Loucy (cell line): ENCODE measurements at regions not wholly inside any gene's neighbourhood (a gene's known extent, or its start where the extent isn't known, plus 50 kb on each side); places are given as distances from the start of the nearest gene placed in this dataset.

Experiments
- H2AFZ ChIP-seq: fragments of 200-600 bp; sonication (generic); 2 replicates; pipeline ENCODE4 v1.6.0; 2016; ENCODE audit warnings: antibody characterized with exemption, mild to moderate bottlenecking, low read length, moderate library complexity
- H3F3A ChIP-seq: fragments of 200-600 bp; 2 replicates; pipeline ENCODE4 v1.6.0; 2016; ENCODE audit warnings: antibody characterized with exemption, low read depth, mild to moderate bottlenecking
- H3K27me3 ChIP-seq: fragments of 200-600 bp; sonication (generic); 2 replicates; pipeline ENCODE4 v1.6.1; 2014; ENCODE audit warnings: low read length, mild to moderate bottlenecking; ENCODE audit not compliant: insufficient read depth, poor library complexity, severe bottlenecking
- H3K36me3 ChIP-seq: fragments of 200-600 bp; sonication (generic); 2 replicates; pipeline ENCODE4 v1.6.1; 2016; ENCODE audit warnings: low read length; ENCODE audit not compliant: insufficient read depth
- H3K4me1 ChIP-seq: fragments of 200-600 bp; sonication (generic); 2 replicates; pipeline ENCODE4 v1.5.1; 2014; ENCODE audit warnings: low read length, mild to moderate bottlenecking; ENCODE audit not compliant: insufficient read depth, poor library complexity, severe bottlenecking
- H3K4me2 ChIP-seq: fragments of 200-600 bp; sonication (generic); 2 replicates; pipeline ENCODE4 v1.6.0; 2014; ENCODE audit warnings: antibody characterized with exemption, low read length, low read depth, mild to moderate bottlenecking; ENCODE audit not compliant: poor library complexity, severe bottlenecking
- H3K4me3 ChIP-seq: fragments of 200-600 bp; sonication (generic); 2 replicates; pipeline ENCODE4 v1.5.1; 2014; ENCODE audit warnings: low read length, mild to moderate bottlenecking, mixed read lengths; ENCODE audit not compliant: poor library complexity, severe bottlenecking
- H3K79me2 ChIP-seq: fragments of 200-600 bp; sonication (generic); 2 replicates; pipeline ENCODE4 v1.6.1; 2014; ENCODE audit warnings: low read length; ENCODE audit not compliant: insufficient read depth
- H3K9ac ChIP-seq: fragments of 200-600 bp; sonication (generic); 2 replicates; pipeline ENCODE4 v1.6.0; 2014; ENCODE audit warnings: mild to moderate bottlenecking, low read depth, low read length, moderate library complexity; ENCODE audit not compliant: poor library complexity, severe bottlenecking
- H3K9me2 ChIP-seq: fragments of 200-600 bp; sonication (generic); replicated peaks from 2 replicates; pipeline ENCODE4 v1.6.1; 2016; ENCODE audit warnings: low read depth, low read length, mixed read lengths
- H3K9me3 ChIP-seq: fragments of 200-600 bp; sonication (generic); 2 replicates; pipeline ENCODE4 v1.6.1; 2014; ENCODE audit warnings: mild to moderate bottlenecking, antibody characterized with exemption, low read length, low read depth; ENCODE audit not compliant: insufficient read depth
- H4K20me1 ChIP-seq: fragments of 200-600 bp; sonication (generic); 2 replicates; pipeline ENCODE4 v1.6.0; 2014; ENCODE audit warnings: antibody characterized with exemption, low read length, mild to moderate bottlenecking; ENCODE audit not compliant: insufficient read depth, poor library complexity, severe bottlenecking
- EZH2phosphoT487 ChIP-seq: fragments of 200-600 bp; IDR thresholded peaks from 2 replicates; pipeline ENCODE4 v1.6.1; 2018; ENCODE audit warnings: antibody characterized with exemption, mild to moderate bottlenecking, moderate library complexity, borderline replicate concordance
- TF ChIP-seq, protein P1 (sequence below): fragments of 200-600 bp; sonication (generic); conservative IDR thresholded peaks from 2 replicates; pipeline ENCODE4 v1.5.1; 2014; ENCODE audit warnings: mild to moderate bottlenecking, antibody characterized with exemption, low read length

DNA sequence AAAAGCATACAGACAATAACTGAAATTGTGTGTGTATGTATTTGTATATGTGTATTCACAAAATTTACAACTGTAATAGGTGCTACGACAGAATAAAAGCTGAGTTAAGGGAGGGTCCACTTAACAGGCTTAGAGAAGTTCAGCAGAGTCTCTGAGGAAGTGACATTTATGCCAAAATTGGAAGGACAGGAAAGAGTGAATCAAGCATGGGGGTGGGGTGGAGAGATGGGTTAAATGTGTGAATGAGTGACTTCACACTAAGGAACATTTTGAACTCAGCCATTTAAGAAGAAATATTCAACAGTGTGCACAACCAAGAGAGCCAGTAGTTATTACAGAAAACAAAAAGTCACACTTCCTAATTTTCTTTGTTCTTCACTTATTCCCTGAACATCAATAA lies 53.8 kb upstream of the RGS1 start:
- TF ChIP-seq EZH2phosphoT487 = no peak
- TF ChIP-seq, protein P1, sequence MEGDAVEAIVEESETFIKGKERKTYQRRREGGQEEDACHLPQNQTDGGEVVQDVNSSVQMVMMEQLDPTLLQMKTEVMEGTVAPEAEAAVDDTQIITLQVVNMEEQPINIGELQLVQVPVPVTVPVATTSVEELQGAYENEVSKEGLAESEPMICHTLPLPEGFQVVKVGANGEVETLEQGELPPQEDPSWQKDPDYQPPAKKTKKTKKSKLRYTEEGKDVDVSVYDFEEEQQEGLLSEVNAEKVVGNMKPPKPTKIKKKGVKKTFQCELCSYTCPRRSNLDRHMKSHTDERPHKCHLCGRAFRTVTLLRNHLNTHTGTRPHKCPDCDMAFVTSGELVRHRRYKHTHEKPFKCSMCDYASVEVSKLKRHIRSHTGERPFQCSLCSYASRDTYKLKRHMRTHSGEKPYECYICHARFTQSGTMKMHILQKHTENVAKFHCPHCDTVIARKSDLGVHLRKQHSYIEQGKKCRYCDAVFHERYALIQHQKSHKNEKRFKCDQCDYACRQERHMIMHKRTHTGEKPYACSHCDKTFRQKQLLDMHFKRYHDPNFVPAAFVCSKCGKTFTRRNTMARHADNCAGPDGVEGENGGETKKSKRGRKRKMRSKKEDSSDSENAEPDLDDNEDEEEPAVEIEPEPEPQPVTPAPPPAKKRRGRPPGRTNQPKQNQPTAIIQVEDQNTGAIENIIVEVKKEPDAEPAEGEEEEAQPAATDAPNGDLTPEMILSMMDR = no peak
- no peaks in the 10 kb centered on the region for H4K20me1 ChIP-seq
- H3K79me2 ChIP-seq = no peaks in the 10 kb centered on the region
- H3K27me3 ChIP-seq = no peaks in the 10 kb centered on the region
- H3F3A ChIP-seq = no peaks in the 10 kb centered on the region
- peak overlapping the region; percentile 18 for H3K4me3 ChIP-seq
- H3K4me2 ChIP-seq = peak overlapping the region; percentile 63
- H3K9me2 ChIP-seq = no peaks in the 10 kb centered on the region
- H3K4me1 ChIP-seq = peaks cover 21% of the 10 kb centered on the region
- H2AFZ ChIP-seq = no peak overlapping the region
- no peaks in the 10 kb centered on the region for H3K9me3 ChIP-seq
- no peak overlapping the region for H3K9ac ChIP-seq
- no peaks in the 10 kb centered on the region for H3K36me3 ChIP-seq

DNA sequence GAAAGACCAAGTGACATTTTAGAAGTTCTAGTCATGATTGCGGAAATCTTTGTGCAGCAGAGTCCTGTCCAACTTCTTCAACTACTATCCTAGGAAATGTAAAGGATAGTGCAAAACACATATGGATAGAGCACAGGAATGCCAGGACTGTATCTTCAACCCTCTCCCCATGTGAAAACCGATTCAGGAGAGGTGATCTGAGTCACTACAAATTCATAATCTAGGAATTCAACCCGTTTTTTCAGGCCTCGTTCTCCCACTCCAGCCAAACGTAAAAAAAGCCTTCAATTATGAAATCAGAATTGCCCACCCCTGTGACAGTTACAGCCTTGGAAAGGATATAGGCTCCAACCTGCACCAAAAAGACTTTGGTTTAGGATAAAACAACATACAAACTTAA lies 52.9 kb upstream of the RGS1 start:
- no peak for TF ChIP-seq EZH2phosphoT487
- TF ChIP-seq, protein P1 = no peak
- no peaks in the 10 kb centered on the region for H4K20me1 ChIP-seq
- H3K36me3 ChIP-seq = no peaks in the 10 kb centered on the region
- peaks cover 13% of the 10 kb centered on the region for H3K4me1 ChIP-seq
- no peaks in the 10 kb centered on the region for H3K79me2 ChIP-seq
- no peak overlapping the region for H3K4me3 ChIP-seq
- H3K4me2 ChIP-seq = no peak overlapping the region
- H3F3A ChIP-seq = no peaks in the 10 kb centered on the region
- no peaks in the 10 kb centered on the region for H3K9me2 ChIP-seq
- H3K9ac ChIP-seq = no peak overlapping the region
- H2AFZ ChIP-seq = no peak overlapping the region
- H3K27me3 ChIP-seq = no peaks in the 10 kb centered on the region
- no peaks in the 10 kb centered on the region for H3K9me3 ChIP-seq

DNA sequence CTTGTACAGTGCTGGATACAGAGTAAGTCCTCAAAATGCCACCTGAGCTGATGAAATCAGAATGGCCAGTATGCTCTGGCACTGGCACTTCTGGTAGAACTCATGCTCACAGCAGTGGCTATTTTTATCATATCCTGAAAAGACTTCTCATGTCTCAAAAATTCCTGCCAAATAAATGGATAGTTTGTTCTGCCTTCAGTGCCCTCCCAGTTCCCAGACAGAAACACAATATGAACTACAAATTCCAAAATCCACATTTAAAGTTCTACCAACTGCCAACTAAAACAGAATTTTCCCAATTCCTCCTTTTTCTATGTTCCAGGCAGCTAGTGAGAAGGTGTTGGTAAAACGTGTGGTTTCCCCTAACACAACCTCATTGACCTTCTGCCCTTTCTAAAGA lies 51.4 kb upstream of the RGS1 start:
- no peak overlapping the region for H3K9ac ChIP-seq
- H3K27me3 ChIP-seq = no peaks in the 10 kb centered on the region
- H3K4me1 ChIP-seq = peaks cover 21% of the 10 kb centered on the region
- H3K4me2 ChIP-seq = no peak overlapping the region
- no peaks in the 10 kb centered on the region for H3K36me3 ChIP-seq
- H4K20me1 ChIP-seq = no peaks in the 10 kb centered on the region
- no peak overlapping the region for H2AFZ ChIP-seq
- H3F3A ChIP-seq = no peaks in the 10 kb centered on the region
- H3K9me3 ChIP-seq = no peaks in the 10 kb centered on the region
- TF ChIP-seq, protein P1 = no peak
- no peak for TF ChIP-seq EZH2phosphoT487
- no peaks in the 10 kb centered on the region for H3K9me2 ChIP-seq
- no peaks in the 10 kb centered on the region for H3K79me2 ChIP-seq
- H3K4me3 ChIP-seq = no peak overlapping the region
